ENCODE measurements at regions not wholly inside any gene's neighbourhood (a gene's known extent, or its start where the extent isn't known, plus 50 kb on each side); places are given as distances from the start of the nearest gene placed in this dataset.
"Not testable (repeated sequence)": the region's sequence is repeated elsewhere in the genome, so short reads cannot be mapped to it uniquely, and the experiment has no call there.

DNA sequence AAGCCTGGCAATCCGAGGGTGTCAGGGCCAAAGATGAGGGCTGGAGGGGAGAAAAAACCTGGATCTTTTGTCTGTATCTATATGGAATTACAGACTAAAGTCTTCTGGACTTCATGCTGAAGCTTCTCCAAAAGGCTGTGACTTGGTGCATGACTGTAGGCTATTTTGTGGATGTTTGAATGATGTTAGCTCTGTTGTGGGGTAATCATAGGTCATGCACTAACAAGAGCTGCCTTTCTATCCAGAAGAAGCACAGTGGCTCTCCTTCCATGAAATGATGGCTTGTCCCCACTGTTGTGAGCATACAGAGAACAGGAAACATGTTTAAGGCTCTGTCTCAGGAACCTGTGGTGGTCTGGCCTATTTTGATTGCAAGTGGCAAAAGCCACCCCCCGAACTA, 263.3 kb upstream of the PLET1 start:
- DNase-seq, result no peak
- ATAC-seq, result no peak
- intact Hi-C loops (cut with DNase I, micrococcal nuclease), result no loop called here

DNA sequence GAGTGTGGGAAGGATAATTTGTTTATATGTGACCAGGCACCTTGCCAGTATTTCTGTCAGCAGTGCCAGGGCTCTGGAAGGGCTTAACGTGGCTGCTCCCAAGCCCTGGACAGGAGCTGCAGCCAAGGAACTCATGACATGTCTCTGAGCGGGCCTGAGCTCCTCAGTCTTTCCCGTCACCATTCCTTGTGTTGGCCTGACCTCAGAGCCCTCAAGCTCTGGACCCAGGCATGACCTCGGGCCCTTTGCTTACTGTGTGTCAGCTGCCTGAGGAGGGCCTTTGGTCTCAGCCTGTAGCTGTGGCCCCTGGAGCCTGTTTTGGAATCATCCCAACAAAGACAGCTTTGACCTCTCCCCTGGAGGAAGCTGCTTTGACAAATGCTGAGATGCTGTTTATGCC, 264.1 kb upstream of the PLET1 start:
- DNase-seq (peak; percentile 4 to 30), ATAC-seq (no peak)
- intact Hi-C loops (cut with DNase I, micrococcal nuclease), result no loop called here

GRCh38 chr11:112525270-112525669, 264.6 kb upstream of the PLET1 start:
- intact Hi-C loops (cut with DNase I, micrococcal nuclease), result no loop called here
- no peak for ATAC-seq
- DNase-seq, result peak; percentile 7 to 45

GRCh38 chr11:112525844-112526590, 265.4 kb upstream of the PLET1 start:
- intact Hi-C loops (cut with DNase I, micrococcal nuclease), result no loop called here
- DNase-seq (no peak), ATAC-seq (no peak)

GRCh38 chr11:112526699-112527416, 266.2 kb upstream of the PLET1 start:
- ATAC-seq (no peak), DNase-seq (no peak)
- intact Hi-C loops (cut with DNase I, micrococcal nuclease), result no loop called here

DNA sequence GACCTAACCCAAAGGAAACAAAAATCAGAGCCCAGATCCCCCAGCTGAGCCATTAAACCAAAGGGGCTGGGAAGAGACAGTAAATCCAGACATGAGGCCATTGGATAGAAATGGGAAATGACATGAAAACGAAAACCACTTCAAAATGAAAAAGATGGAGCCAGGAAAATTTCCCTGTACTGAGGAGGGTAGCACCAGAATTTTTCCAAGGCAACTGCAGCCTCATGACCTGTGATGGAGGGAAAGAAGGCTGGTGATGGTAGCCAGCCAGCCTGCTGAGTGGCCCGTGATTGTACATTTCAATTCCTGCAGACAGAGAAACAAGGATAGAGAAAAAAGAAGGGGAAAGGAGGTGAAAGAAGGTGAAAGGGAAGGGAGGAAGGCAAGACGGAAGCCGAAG, 268.4 kb upstream of the PLET1 start:
- DNase-seq (no peak), ATAC-seq (no peak)
- intact Hi-C loops (cut with DNase I, micrococcal nuclease), result no loop called here

DNA sequence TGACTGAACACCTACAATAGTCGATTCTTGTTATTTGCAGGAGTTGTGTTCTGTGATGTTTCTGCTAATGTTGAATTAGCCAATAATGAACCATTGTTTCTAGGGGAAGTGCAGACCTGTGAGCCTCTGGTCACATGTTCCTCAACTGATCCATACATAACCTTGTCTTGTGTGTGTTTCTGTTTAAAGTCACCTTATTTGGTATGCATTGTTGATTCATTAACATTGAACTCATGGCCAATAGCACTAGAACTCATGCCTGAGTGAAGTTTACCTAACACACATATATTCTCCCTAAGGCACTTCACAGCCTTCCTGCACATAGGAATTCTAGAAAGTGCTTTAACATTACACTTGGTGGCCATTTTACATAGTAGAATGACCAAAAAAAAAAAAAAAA, 271.8 kb upstream of the PLET1 start:
- intact Hi-C loops (cut with DNase I, micrococcal nuclease), result no loop called here
- DNase-seq (no peak), ATAC-seq (no peak)

DNA sequence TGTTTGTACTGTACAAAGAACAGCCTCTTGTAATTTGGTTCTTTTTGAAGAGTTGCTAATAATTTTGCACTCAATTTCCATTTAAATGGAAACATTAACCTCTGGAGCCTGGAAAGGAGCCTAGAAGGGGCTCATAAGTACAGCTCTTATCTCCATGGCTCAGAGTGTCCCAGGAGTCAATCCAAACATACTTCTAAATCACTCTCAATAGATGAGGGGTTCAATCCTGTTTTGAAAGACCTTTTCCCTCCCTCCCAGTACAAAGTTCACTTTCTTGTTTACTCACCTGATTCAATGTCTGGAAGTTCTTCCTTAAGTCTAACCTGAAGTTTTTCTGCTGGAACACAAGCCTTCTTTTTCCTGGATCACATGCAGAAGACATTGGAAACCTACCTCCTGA, 273.0 kb upstream of the PLET1 start:
- intact Hi-C loops (cut with DNase I, micrococcal nuclease), result no loop called here
- peak; percentile 64 for ATAC-seq
- DNase-seq, result no peak

GRCh38 chr11:112534208-112534607, 273.5 kb upstream of the PLET1 start:
- no peak for ATAC-seq
- intact Hi-C loops (cut with DNase I, micrococcal nuclease), result no loop called here
- DNase-seq, result no peak

DNA sequence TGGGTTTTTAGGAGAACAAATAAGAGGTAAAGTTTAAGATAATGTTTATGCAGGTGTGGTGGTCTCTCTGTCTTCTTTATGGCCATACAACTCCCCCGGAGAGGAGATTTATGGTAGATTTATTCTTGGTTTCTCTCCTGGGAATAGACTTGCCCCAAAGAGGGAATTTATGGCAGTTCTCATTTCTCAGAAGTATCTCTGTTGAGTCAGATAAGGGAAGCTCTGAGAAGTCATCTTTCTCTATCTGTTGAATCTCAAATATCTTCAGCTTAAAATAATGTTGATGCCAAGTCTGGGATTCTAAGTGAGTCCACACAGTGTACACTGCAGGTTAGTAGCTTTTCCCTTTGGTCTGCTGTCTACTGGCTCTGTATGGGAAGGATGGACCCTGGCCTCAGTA, 276.4 kb upstream of the PLET1 start:
- ATAC-seq, result no peak
- intact Hi-C loops (cut with DNase I, micrococcal nuclease), result no loop called here
- DNase-seq, result no peak

GRCh38 chr11:112537846-112538330, 277.2 kb upstream of the PLET1 start:
- DNase-seq (no peak), ATAC-seq (no peak)
- intact Hi-C loops (cut with DNase I, micrococcal nuclease), result no loop called here

DNA sequence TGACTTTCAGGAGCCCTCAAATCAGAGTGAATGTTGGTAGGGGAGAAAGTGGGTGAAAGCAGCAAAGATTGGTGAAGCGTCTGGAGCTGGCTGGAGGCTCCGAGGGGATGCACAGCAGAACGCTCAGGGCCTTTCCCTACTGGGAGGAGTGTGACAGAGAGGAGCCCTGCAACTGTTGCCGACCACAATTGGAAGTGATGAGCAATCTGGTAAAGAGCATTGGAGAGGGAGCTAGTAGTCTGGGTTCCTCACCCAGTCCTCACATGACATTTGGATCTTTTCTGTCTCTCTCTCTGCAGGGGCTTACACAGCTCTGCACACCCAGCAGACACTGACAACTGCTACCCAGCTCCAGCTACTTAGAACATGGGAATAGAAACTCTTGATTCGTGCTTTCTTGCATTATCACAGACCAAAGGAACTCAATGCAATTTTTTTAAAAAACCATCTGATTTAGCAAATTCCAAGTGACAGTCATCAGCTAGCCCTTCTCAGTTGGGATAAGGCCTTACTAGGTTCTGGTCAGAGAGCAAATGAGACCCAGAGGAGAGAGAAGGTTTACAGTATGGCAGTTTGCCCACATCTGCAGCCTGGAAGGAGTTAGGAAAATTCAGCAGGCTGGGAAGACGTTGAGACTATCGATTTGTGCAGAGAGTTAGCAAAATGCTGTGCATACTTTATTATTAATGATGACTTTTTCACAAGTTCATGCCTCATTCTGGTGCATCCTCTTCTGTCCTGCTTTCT, 278.0 kb upstream of the PLET1 start:
- no peak for ATAC-seq
- no peak for DNase-seq
- intact Hi-C loops (cut with DNase I, micrococcal nuclease), result no loop called here

- DNase-seq; intact Hi-C loops (cut with DNase I, micrococcal nuclease); ATAC-seq: not testable (repeated sequence)
Observed at GRCh38 chr11:112539281-112539555, 278.6 kb upstream of the PLET1 start.

- intact Hi-C loops (cut with DNase I, micrococcal nuclease), result no loop called here
- DNase-seq (no peak), ATAC-seq (no peak)
Observed at GRCh38 chr11:112539741-112540140, 279.1 kb upstream of the PLET1 start.

GRCh38 chr11:112540261-112540660, 279.6 kb upstream of the PLET1 start:
- intact Hi-C loops (cut with DNase I, micrococcal nuclease), result no loop called here
- no peak for DNase-seq
- ATAC-seq, result no peak

- intact Hi-C loops (cut with DNase I, micrococcal nuclease), result no loop called here
- DNase-seq (no peak), ATAC-seq (no peak)
Observed at GRCh38 chr11:112541140-112542046, 280.7 kb upstream of the PLET1 start.

GRCh38 chr11:112542479-112542878, 281.8 kb upstream of the PLET1 start:
- intact Hi-C loops (cut with DNase I, micrococcal nuclease), result no loop called here
- peak; percentile 54 for ATAC-seq
- DNase-seq, result no peak

DNA sequence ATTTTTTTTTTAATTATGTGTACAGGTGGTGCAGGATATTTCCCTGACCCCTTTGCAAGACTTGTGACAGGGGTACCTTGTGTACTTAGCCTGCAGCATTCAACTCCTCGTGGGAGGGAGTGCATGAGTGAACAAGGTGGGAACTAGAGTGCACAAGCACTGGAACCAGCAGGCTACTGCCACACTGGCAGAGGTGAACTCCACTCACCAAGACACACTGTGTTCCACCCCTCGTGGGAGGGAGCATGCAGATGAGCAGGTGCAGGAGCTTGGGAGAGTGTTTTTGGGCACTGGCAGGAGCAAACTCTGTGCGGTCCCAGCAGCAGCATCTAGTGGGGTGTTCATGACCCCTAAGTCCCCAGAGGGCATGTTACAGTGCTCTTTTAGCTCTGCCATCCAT, 282.7 kb upstream of the PLET1 start:
- intact Hi-C loops (cut with DNase I, micrococcal nuclease), result no loop called here
- no peak for DNase-seq
- no peak for ATAC-seq

GRCh38 chr11:112548641-112549040, 288.0 kb upstream of the PLET1 start:
- ATAC-seq (no peak), DNase-seq (no peak)
- intact Hi-C loops (cut with DNase I, micrococcal nuclease), result no loop called here
